ENCODE measurements at regions not wholly inside any gene's neighbourhood (a gene's known extent, or its start where the extent isn't known, plus 50 kb on each side); places are given as distances from the start of the nearest gene placed in this dataset.
"Not testable (repeated sequence)": the region's sequence is repeated elsewhere in the genome, so short reads cannot be mapped to it uniquely, and the experiment has no call there.

DNA sequence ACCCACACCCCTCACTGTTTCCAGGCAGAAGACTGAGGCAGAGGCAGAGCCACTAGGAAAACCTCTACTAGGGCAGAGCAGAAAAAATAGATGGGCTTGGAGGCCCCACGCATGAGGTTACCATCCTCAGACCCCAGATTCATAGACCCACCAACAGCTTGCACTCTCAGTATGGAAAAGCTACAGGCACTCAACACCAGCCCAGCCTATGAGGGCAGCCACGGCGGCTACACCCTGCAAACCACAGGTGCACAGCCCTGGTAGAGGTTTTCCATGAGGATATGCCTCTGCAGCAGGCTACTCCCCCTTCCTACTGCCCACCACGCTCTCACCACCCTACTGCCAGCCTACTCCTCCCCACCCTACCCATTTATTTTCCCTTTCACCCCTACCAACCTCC, 235.1 kb downstream of the CWH43 start:
- CTCF ChIA-PET, result no interaction called here
- Histone ChIP-seq H3K4me3 (ENCODE audit: low read length) (no peak overlapping the region), H3K9me3 (ENCODE audit: control insufficient read depth in 1 of 2, insufficient read depth in 1 of 2, low read length in 2 of 2) (peaks cover 5 to 27% of the 10 kb centered on the region in 2 experiments), H3K27me3 (ENCODE audit: control insufficient read depth in 1 of 2, insufficient read depth in 2 of 2, low read length in 2 of 2) (no peaks in the 10 kb centered on the region), H3K36me3 (ENCODE audit: insufficient read depth, low read length) (no peaks in the 10 kb centered on the region), H3K4me1 (ENCODE audit: insufficient read depth, low read length) (no peaks in the 10 kb centered on the region), H3K27ac (ENCODE audit: low read depth in 1 of 2, low read length in 2 of 2) (no peak overlapping the region)
- H3K4me3 Mint-ChIP-seq, result no peak overlapping the region
- intact Hi-C loops (cut with DNase I, micrococcal nuclease), result no loop called here
- H3K9me3 Mint-ChIP-seq, result peaks cover 11% of the 10 kb centered on the region
- TF ChIP-seq, protein P1, sequence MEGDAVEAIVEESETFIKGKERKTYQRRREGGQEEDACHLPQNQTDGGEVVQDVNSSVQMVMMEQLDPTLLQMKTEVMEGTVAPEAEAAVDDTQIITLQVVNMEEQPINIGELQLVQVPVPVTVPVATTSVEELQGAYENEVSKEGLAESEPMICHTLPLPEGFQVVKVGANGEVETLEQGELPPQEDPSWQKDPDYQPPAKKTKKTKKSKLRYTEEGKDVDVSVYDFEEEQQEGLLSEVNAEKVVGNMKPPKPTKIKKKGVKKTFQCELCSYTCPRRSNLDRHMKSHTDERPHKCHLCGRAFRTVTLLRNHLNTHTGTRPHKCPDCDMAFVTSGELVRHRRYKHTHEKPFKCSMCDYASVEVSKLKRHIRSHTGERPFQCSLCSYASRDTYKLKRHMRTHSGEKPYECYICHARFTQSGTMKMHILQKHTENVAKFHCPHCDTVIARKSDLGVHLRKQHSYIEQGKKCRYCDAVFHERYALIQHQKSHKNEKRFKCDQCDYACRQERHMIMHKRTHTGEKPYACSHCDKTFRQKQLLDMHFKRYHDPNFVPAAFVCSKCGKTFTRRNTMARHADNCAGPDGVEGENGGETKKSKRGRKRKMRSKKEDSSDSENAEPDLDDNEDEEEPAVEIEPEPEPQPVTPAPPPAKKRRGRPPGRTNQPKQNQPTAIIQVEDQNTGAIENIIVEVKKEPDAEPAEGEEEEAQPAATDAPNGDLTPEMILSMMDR (IDR thresholded peaks at IDR 0.05), result no peak
- no peaks in the 10 kb centered on the region for H3K27me3 Mint-ChIP-seq
- DNase-seq (no peak), ATAC-seq (ENCODE audit: poor library complexity) (no peak)
- no peak overlapping the region for H3K27ac Mint-ChIP-seq
- H3K36me3 Mint-ChIP-seq (ENCODE audit: low read depth), result no peaks in the 10 kb centered on the region
- H3K4me1 Mint-ChIP-seq (ENCODE audit: low read depth), result no peaks in the 10 kb centered on the region
- POLR2A ChIA-PET, result no interaction called here

DNA sequence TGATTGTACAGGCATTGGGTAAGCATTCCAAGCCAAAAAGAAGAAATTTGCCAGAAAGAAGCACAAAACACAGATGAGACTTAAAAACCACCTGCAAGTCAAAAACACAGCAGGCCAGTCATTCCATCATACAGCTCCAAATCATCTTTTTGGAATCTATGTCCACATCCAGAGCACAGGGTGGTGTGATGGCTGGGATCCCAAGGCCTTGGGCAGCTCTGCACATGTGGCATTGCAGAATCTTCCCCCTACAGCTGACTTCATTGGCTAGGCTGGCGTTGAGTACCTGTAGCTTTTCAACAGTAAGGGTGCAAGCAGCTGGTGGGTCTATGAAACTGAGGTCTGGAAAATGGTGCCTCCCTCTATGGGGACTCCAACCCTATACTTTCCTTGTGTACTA, 236.7 kb downstream of the CWH43 start:
- H3K9me3 ChIP-seq (ENCODE audit: control insufficient read depth in 1 of 2, insufficient read depth in 1 of 2, low read length in 2 of 2), result peaks cover 5 to 24% of the 10 kb centered on the region in 2 experiments
- H3K27me3 Mint-ChIP-seq; CTCF ChIA-PET; H3K27ac Mint-ChIP-seq; H3K4me3 Mint-ChIP-seq; POLR2A ChIA-PET; H3K27me3 ChIP-seq (ENCODE audit: control insufficient read depth in 1 of 2, insufficient read depth in 2 of 2, low read length in 2 of 2); H3K4me3 ChIP-seq (ENCODE audit: low read length); H3K36me3 Mint-ChIP-seq (ENCODE audit: low read depth); H3K4me1 ChIP-seq (ENCODE audit: insufficient read depth, low read length); intact Hi-C loops (cut with DNase I, micrococcal nuclease); H3K4me1 Mint-ChIP-seq (ENCODE audit: low read depth); DNase-seq; H3K27ac ChIP-seq (ENCODE audit: low read depth in 1 of 2, low read length in 2 of 2); H3K36me3 ChIP-seq (ENCODE audit: insufficient read depth, low read length); ATAC-seq (ENCODE audit: poor library complexity): not testable (repeated sequence)
- peaks cover 11% of the 10 kb centered on the region for H3K9me3 Mint-ChIP-seq

DNA sequence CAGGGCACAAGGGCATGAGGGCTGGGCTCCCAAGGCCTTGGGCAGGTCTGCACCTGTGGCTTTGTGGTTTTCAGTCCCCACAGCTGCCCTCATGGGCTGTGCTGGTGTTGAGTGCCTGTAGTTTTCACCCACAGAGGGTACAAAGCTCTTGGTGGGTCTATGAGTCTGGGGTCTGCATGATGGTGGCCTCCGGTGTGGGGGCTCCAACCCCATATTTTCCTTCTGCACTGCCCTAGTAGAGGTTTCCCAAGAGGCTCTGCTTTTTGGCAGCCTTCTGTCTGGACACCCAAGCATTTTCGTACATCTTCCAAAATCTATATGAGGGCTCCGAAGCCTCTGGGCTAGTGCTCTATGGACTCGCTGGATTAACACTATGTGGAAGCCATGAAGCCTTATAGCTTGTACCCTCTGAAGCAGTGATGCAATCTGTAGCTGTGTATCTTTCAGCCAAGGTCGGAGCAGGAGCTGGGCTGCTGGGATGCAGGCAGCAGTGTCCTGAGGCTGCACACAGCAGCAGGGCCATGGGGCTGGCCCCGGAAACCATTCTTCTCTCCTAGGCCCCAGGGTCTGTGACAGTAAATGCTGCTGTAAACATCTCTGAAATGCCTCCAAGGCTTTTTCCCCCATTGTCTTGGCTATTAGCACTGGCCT, 240.3 kb downstream of the CWH43 start:
- H3K27ac ChIP-seq (ENCODE audit: low read depth in 1 of 2, low read length in 2 of 2); H3K27me3 Mint-ChIP-seq; CTCF ChIA-PET; H3K36me3 ChIP-seq (ENCODE audit: insufficient read depth, low read length); H3K4me1 Mint-ChIP-seq (ENCODE audit: low read depth); H3K4me1 ChIP-seq (ENCODE audit: insufficient read depth, low read length); POLR2A ChIA-PET; H3K27ac Mint-ChIP-seq; DNase-seq; ATAC-seq (ENCODE audit: poor library complexity); H3K4me3 ChIP-seq (ENCODE audit: low read length); H3K9me3 Mint-ChIP-seq; intact Hi-C loops (cut with DNase I, micrococcal nuclease); H3K27me3 ChIP-seq (ENCODE audit: control insufficient read depth in 1 of 2, insufficient read depth in 2 of 2, low read length in 2 of 2); H3K4me3 Mint-ChIP-seq; H3K36me3 Mint-ChIP-seq (ENCODE audit: low read depth): not testable (repeated sequence)
- peaks cover 0 to 13% of the 10 kb centered on the region in 2 experiments for H3K9me3 ChIP-seq (ENCODE audit: control insufficient read depth in 1 of 2, insufficient read depth in 1 of 2, low read length in 2 of 2)

DNA sequence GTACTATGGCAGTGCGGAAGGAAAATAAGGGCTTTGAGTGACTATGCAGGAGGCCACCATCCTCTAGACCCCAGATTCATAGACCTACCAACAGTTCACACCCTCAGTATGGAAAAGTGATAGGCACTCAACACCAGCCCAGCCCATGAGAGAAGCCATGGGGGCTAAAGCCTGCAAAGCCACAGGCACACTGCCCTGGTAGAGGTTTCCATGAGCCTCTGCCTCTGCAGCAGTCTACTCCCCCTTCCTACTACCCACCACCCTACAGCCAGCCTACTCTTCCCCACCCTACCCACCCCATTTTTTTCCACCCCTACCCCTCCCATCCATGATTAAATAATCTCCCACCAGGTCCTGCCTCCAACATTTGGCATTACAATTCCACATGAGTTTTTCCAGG, 241.9 kb downstream of the CWH43 start:
- intact Hi-C loops (cut with DNase I, micrococcal nuclease); H3K9me3 ChIP-seq (ENCODE audit: control insufficient read depth in 1 of 2, insufficient read depth in 1 of 2, low read length in 2 of 2); ATAC-seq (ENCODE audit: poor library complexity); H3K4me1 ChIP-seq (ENCODE audit: insufficient read depth, low read length); H3K4me3 Mint-ChIP-seq; H3K36me3 ChIP-seq (ENCODE audit: insufficient read depth, low read length); H3K27me3 ChIP-seq (ENCODE audit: control insufficient read depth in 1 of 2, insufficient read depth in 2 of 2, low read length in 2 of 2); H3K4me1 Mint-ChIP-seq (ENCODE audit: low read depth); H3K27ac ChIP-seq (ENCODE audit: low read depth in 1 of 2, low read length in 2 of 2); H3K4me3 ChIP-seq (ENCODE audit: low read length); H3K9me3 Mint-ChIP-seq; CTCF ChIA-PET; H3K27me3 Mint-ChIP-seq; H3K27ac Mint-ChIP-seq; H3K36me3 Mint-ChIP-seq (ENCODE audit: low read depth); DNase-seq; POLR2A ChIA-PET: not testable (repeated sequence)

DNA sequence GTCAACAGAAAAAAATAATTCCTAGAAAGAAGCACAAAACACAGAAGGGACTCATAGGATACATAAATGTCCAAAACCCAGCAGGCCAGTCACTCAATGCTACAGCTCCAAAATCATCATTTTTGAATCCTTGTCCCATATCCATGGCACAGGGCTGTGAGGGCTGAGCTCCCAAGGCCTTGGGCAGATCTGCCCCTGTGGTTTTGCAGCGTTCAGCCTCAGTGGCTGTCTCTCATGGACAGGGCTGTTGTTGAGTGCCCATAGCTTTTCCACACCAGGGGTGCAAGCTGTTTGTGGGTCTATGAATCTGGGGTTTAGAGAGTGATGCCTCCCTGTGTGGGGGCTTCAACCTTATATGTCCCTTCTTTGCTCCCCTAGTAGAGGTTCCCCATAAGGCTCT, 243.2 kb downstream of the CWH43 start:
- ATAC-seq (ENCODE audit: poor library complexity); H3K4me3 Mint-ChIP-seq; H3K27ac ChIP-seq (ENCODE audit: low read depth in 1 of 2, low read length in 2 of 2); DNase-seq; H3K36me3 ChIP-seq (ENCODE audit: insufficient read depth, low read length); H3K27ac Mint-ChIP-seq; H3K36me3 Mint-ChIP-seq (ENCODE audit: low read depth); H3K4me3 ChIP-seq (ENCODE audit: low read length); intact Hi-C loops (cut with DNase I, micrococcal nuclease); H3K4me1 ChIP-seq (ENCODE audit: insufficient read depth, low read length); H3K9me3 Mint-ChIP-seq; POLR2A ChIA-PET; H3K27me3 ChIP-seq (ENCODE audit: control insufficient read depth in 1 of 2, insufficient read depth in 2 of 2, low read length in 2 of 2); H3K27me3 Mint-ChIP-seq; CTCF ChIA-PET; H3K4me1 Mint-ChIP-seq (ENCODE audit: low read depth): not testable (repeated sequence)
- peaks cover 0 to 14% of the 10 kb centered on the region in 2 experiments for H3K9me3 ChIP-seq (ENCODE audit: control insufficient read depth in 1 of 2, insufficient read depth in 1 of 2, low read length in 2 of 2)

DNA sequence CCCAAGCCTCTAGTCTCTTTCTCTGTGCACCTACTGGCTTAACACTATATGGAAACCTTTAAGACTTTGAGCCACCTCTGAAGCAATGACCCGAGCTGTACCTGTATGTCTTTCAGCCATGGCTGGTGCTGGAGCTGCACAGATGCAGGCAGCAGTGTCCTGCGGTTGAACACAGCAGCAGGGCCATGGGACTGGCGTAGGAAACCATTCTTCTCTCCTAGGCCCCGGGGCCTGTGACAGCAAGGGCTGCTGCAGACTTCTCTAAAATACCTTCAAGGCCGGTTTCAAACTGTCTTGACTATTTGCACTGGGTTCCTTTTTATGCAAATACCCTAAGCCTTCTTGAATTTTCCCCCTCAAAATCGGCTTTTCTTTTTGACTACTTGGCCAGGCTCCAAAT, 243.6 kb downstream of the CWH43 start:
- H3K4me1 Mint-ChIP-seq (ENCODE audit: low read depth); POLR2A ChIA-PET; H3K27ac ChIP-seq (ENCODE audit: low read depth in 1 of 2, low read length in 2 of 2): not testable (repeated sequence)

More for the DNA sequence above, 243.6 kb downstream of the CWH43 start:
- H3K4me3 ChIP-seq (ENCODE audit: low read length); CTCF ChIA-PET; H3K4me1 ChIP-seq (ENCODE audit: insufficient read depth, low read length); H3K9me3 Mint-ChIP-seq; DNase-seq; H3K36me3 Mint-ChIP-seq (ENCODE audit: low read depth); H3K27ac Mint-ChIP-seq; H3K27me3 ChIP-seq (ENCODE audit: control insufficient read depth in 1 of 2, insufficient read depth in 2 of 2, low read length in 2 of 2); intact Hi-C loops (cut with DNase I, micrococcal nuclease); ATAC-seq (ENCODE audit: poor library complexity); H3K27me3 Mint-ChIP-seq; H3K36me3 ChIP-seq (ENCODE audit: insufficient read depth, low read length); H3K4me3 Mint-ChIP-seq: not testable (repeated sequence)
- H3K9me3 ChIP-seq (ENCODE audit: control insufficient read depth in 1 of 2, insufficient read depth in 1 of 2, low read length in 2 of 2), result peaks cover 0 to 18% of the 10 kb centered on the region in 2 experiments

Data from CD4-positive, alpha-beta T cell (primary cell).